ENCODE measurements at regions not wholly inside any gene's neighbourhood (a gene's known extent, or its start where the extent isn't known, plus 50 kb on each side); places are given as distances from the start of the nearest gene placed in this dataset.
A peak's percentile ranks its signal among the peaks of the same experiment; 100 is the strongest.

GRCh38 chr11:88016392-88017170 lies 158.7 kb downstream of the RAB38 start (continued):
- TF ChIP-seq BCL11A (IDR thresholded peaks at IDR 0.05; ENCODE audit: low read depth in 2 of 2, low read length in 2 of 2) (no peak), NANOG (IDR thresholded peaks at IDR 0.05; ENCODE audit: insufficient read depth, low read depth, low read length, poor library complexity, severe bottlenecking) (no peak), RAD21 (IDR thresholded peaks at IDR 0.05 in 1 of 2, conservative IDR thresholded peaks at IDR 0.05 in 1 of 2; ENCODE audit: low read depth in 2 of 2, low read length in 2 of 2) (peak; percentile 87 to 89), BRCA1 (IDR thresholded peaks at IDR 0.05; ENCODE audit: low read depth, low read length) (no peak)
